ENCODE measurements at regions not wholly inside any gene's neighbourhood (a gene's known extent, or its start where the extent isn't known, plus 50 kb on each side); places are given as distances from the start of the nearest gene placed in this dataset.
A peak's percentile ranks its signal among the peaks of the same experiment; 100 is the strongest.

- Histone ChIP-seq H3K27ac (ENCODE audit: low read length) (no peak overlapping the region), H3K9me3 (ENCODE audit: control insufficient read depth, low read length) (no peaks in the 10 kb centered on the region), H3K27me3 (ENCODE audit: control insufficient read depth, insufficient read depth) (no peaks in the 10 kb centered on the region), H3K4me3 (ENCODE audit: low read length) (no peak overlapping the region), H3K4me1 (ENCODE audit: control insufficient read depth, insufficient read depth, low read length) (no peaks in the 10 kb centered on the region)
- intact Hi-C loops (cut with DNase I), result no loop called here
- no peak for DNase-seq
- ATAC-seq, result no peak
- 86% methylated on average over 5 of the region's 5 CpGs for WGBS
Observed at GRCh38 chr4:128668566-128668965, 140.9 kb upstream of the JADE1 start.

GRCh38 chr4:128665514-128665913 is 144.0 kb upstream of the JADE1 start:
- intact Hi-C loops (cut with DNase I), result no loop called here
- Histone ChIP-seq H3K4me3 (ENCODE audit: low read length) (no peak overlapping the region), H3K4me1 (ENCODE audit: control insufficient read depth, insufficient read depth, low read length) (peaks cover 2% of the 10 kb centered on the region), H3K27ac (ENCODE audit: low read length) (no peak overlapping the region), H3K9me3 (ENCODE audit: control insufficient read depth, low read length) (no peaks in the 10 kb centered on the region), H3K27me3 (ENCODE audit: control insufficient read depth, insufficient read depth) (no peaks in the 10 kb centered on the region)
- ATAC-seq (no peak), DNase-seq (no peak)
- 96% methylated on average over 2 of the region's 2 CpGs for WGBS

- ATAC-seq (no peak), DNase-seq (no peak)
- no peak overlapping the region for H3K4me3 ChIP-seq (ENCODE audit: low read length)
- no peak overlapping the region for H3K27ac ChIP-seq (ENCODE audit: low read length)
- no peaks in the 10 kb centered on the region for H3K9me3 ChIP-seq (ENCODE audit: control insufficient read depth, low read length)
- intact Hi-C loops (cut with DNase I), result no loop called here
- H3K4me1 ChIP-seq (ENCODE audit: control insufficient read depth, insufficient read depth, low read length), result peaks cover 2% of the 10 kb centered on the region
- H3K27me3 ChIP-seq (ENCODE audit: control insufficient read depth, insufficient read depth), result no peaks in the 10 kb centered on the region
- 85% methylated on average over 3 of the region's 3 CpGs for WGBS
Observed at GRCh38 chr4:128663325-128663724, 146.2 kb upstream of the JADE1 start.

- WGBS, result 87% methylated on average over 6 of the region's 6 CpGs
- DNase-seq (no peak), ATAC-seq (no peak)
- intact Hi-C loops (cut with DNase I), result no loop called here
- Histone ChIP-seq H3K4me3 (ENCODE audit: low read length) (no peak overlapping the region), H3K4me1 (ENCODE audit: control insufficient read depth, insufficient read depth, low read length) (peaks cover 2% of the 10 kb centered on the region), H3K27me3 (ENCODE audit: control insufficient read depth, insufficient read depth) (no peaks in the 10 kb centered on the region), H3K27ac (ENCODE audit: low read length) (peak overlapping the region; percentile 72), H3K9me3 (ENCODE audit: control insufficient read depth, low read length) (no peaks in the 10 kb centered on the region)
Observed at GRCh38 chr4:128661479-128661878, 148.0 kb upstream of the JADE1 start.

- Histone ChIP-seq H3K9me3 (ENCODE audit: control insufficient read depth, low read length) (no peaks in the 10 kb centered on the region), H3K27me3 (ENCODE audit: control insufficient read depth, insufficient read depth) (no peaks in the 10 kb centered on the region), H3K4me3 (ENCODE audit: low read length) (no peak overlapping the region), H3K4me1 (ENCODE audit: control insufficient read depth, insufficient read depth, low read length) (peaks cover 2% of the 10 kb centered on the region), H3K27ac (ENCODE audit: low read length) (peak overlapping the region; percentile 51)
- intact Hi-C loops (cut with DNase I), result no loop called here
- ATAC-seq (peak; percentile 92 to 93), DNase-seq (no peak)
- WGBS, result 57% methylated on average over 3 of the region's 3 CpGs
Observed at GRCh38 chr4:128660361-128661215, 148.9 kb upstream of the JADE1 start.

GRCh38 chr4:128658214-128658631 is 151.3 kb upstream of the JADE1 start:
- ATAC-seq, result no peak
- H3K4me1 ChIP-seq (ENCODE audit: control insufficient read depth, insufficient read depth, low read length), result peaks cover 2% of the 10 kb centered on the region
- intact Hi-C loops (cut with DNase I), result no loop called here

GRCh38 chr4:128657638-128658037 is 151.9 kb upstream of the JADE1 start:
- H3K4me1 ChIP-seq (ENCODE audit: control insufficient read depth, insufficient read depth, low read length), result peaks cover under 1% of the 10 kb centered on the region
- H3K4me3 ChIP-seq (ENCODE audit: low read length), result no peak overlapping the region
- no peak overlapping the region for H3K27ac ChIP-seq (ENCODE audit: low read length)
- H3K9me3 ChIP-seq (ENCODE audit: control insufficient read depth, low read length), result no peaks in the 10 kb centered on the region
- no peak for ATAC-seq
- DNase-seq, result no peak
- no peaks in the 10 kb centered on the region for H3K27me3 ChIP-seq (ENCODE audit: control insufficient read depth, insufficient read depth)
- 89% methylated on average over 4 of the region's 4 CpGs for WGBS
- intact Hi-C loops (cut with DNase I), result no loop called here

More at GRCh38 chr4:128658214-128658631, 151.3 kb upstream of the JADE1 start:
- Histone ChIP-seq H3K9me3 (ENCODE audit: control insufficient read depth, low read length) (no peaks in the 10 kb centered on the region), H3K27ac (ENCODE audit: low read length) (peak overlapping the region; percentile 57), H3K27me3 (ENCODE audit: control insufficient read depth, insufficient read depth) (no peaks in the 10 kb centered on the region), H3K4me3 (ENCODE audit: low read length) (no peak overlapping the region)
- WGBS, result 51% methylated on average over 4 of the region's 4 CpGs
- DNase-seq, result no peak

- no peak for DNase-seq
- Histone ChIP-seq H3K27ac (ENCODE audit: low read length) (no peak overlapping the region), H3K4me1 (ENCODE audit: control insufficient read depth, insufficient read depth, low read length) (no peaks in the 10 kb centered on the region), H3K9me3 (ENCODE audit: control insufficient read depth, low read length) (no peaks in the 10 kb centered on the region), H3K27me3 (ENCODE audit: control insufficient read depth, insufficient read depth) (no peaks in the 10 kb centered on the region), H3K4me3 (ENCODE audit: low read length) (no peak overlapping the region)
- 80% methylated on average over 3 of the region's 3 CpGs for WGBS
- intact Hi-C loops (cut with DNase I), result no loop called here
- ATAC-seq, result no peak
Observed at GRCh38 chr4:128654465-128654864, 155.0 kb upstream of the JADE1 start.

GRCh38 chr4:128653527-128654444 is 155.7 kb upstream of the JADE1 start:
- WGBS, result 34% methylated on average over 8 of the region's 8 CpGs
- Histone ChIP-seq H3K4me3 (ENCODE audit: low read length) (peak overlapping the region; percentile 3), H3K4me1 (ENCODE audit: control insufficient read depth, insufficient read depth, low read length) (no peaks in the 10 kb centered on the region), H3K27ac (ENCODE audit: low read length) (peak overlapping the region; percentile 55), H3K9me3 (ENCODE audit: control insufficient read depth, low read length) (no peaks in the 10 kb centered on the region), H3K27me3 (ENCODE audit: control insufficient read depth, insufficient read depth) (no peaks in the 10 kb centered on the region)
- peak; percentile 93 to 95 for ATAC-seq
- intact Hi-C loops (cut with DNase I), result no loop called here
- DNase-seq, result peak; percentile 57 to 81 (median 67)

- DNase-seq (no peak), ATAC-seq (peak in 1 of 2 donors; percentile 46)
- H3K27me3 ChIP-seq (ENCODE audit: control insufficient read depth, insufficient read depth), result no peaks in the 10 kb centered on the region
- H3K4me1 ChIP-seq (ENCODE audit: control insufficient read depth, insufficient read depth, low read length), result no peaks in the 10 kb centered on the region
- WGBS, result 56% methylated on average over 1 of the region's 1 CpG
- intact Hi-C loops (cut with DNase I), result no loop called here
- H3K27ac ChIP-seq (ENCODE audit: low read length), result no peak overlapping the region
- no peak overlapping the region for H3K4me3 ChIP-seq (ENCODE audit: low read length)
- H3K9me3 ChIP-seq (ENCODE audit: control insufficient read depth, low read length), result no peaks in the 10 kb centered on the region
Observed at GRCh38 chr4:128649575-128650205, 159.8 kb upstream of the JADE1 start.

GRCh38 chr4:128649161-128649560 is 160.3 kb upstream of the JADE1 start:
- H3K9me3 ChIP-seq (ENCODE audit: control insufficient read depth, low read length), result no peaks in the 10 kb centered on the region
- H3K27me3 ChIP-seq (ENCODE audit: control insufficient read depth, insufficient read depth), result no peaks in the 10 kb centered on the region
- intact Hi-C loops (cut with DNase I), result no loop called here
- no peak overlapping the region for H3K27ac ChIP-seq (ENCODE audit: low read length)
- no peak for ATAC-seq
- H3K4me1 ChIP-seq (ENCODE audit: control insufficient read depth, insufficient read depth, low read length), result no peaks in the 10 kb centered on the region
- H3K4me3 ChIP-seq (ENCODE audit: low read length), result no peak overlapping the region
- WGBS, result 65% methylated on average over 1 of the region's 1 CpG
- no peak for DNase-seq

Data from right cardiac atrium (tissue), 5 donors.